ENCODE measurements at regions not wholly inside any gene's neighbourhood (a gene's known extent, or its start where the extent isn't known, plus 50 kb on each side); places are given as distances from the start of the nearest gene placed in this dataset.
"Not testable (repeated sequence)": the region's sequence is repeated elsewhere in the genome, so short reads cannot be mapped to it uniquely, and the experiment has no call there.

GRCh38 chr9:25461416-25461815, 216.8 kb downstream of the TUSC1 start:
- DNase-seq, result no peak

GRCh38 chr9:25453875-25454274, 224.4 kb downstream of the TUSC1 start:
- DNase-seq, result no peak

- DNase-seq, result no peak
Measured at GRCh38 chr9:25449503-25449902, 228.7 kb downstream of the TUSC1 start.

DNA sequence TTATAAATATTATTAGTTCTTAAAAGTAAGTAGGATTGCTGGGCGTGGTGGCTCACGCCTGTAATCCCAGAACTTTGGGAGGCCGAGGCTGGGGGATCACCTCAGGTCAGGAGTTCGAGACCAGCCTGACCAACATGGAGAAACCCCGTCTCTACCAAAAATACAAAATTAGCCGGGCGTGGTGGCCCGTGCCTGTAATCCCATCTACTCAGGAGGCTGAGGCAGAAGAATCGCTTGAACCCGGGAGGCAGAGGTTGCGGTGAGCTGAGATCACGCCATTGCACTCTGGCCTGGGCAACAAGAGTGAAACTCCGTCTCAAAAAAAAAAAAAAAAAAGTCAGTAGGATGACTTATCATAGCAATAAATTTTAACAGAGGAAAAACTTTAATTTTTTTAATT, 232.5 kb downstream of the TUSC1 start:
- not testable (repeated sequence) for DNase-seq

GRCh38 chr9:25442526-25442925, 235.7 kb downstream of the TUSC1 start:
- peak; percentile 37 for DNase-seq

DNA sequence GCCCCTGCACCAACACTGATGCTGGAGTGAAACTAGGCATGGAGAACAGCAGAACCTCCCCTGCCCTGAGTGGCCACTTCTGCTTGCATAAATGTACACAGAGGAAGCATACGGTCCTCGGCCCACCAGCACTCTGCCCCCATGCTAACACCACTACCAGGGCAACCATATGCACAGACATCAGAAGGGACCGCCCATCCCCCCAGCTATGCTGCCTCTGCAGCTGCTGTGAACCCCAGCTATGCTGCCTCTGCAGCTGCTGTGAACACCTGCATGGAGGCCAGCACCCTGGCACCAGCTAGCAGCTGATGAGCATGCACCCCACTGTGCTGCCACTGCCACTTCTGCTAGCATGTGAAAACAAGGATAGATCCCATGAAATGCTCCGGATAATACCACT, 250.3 kb downstream of the TUSC1 start:
- no peak for DNase-seq

DNA sequence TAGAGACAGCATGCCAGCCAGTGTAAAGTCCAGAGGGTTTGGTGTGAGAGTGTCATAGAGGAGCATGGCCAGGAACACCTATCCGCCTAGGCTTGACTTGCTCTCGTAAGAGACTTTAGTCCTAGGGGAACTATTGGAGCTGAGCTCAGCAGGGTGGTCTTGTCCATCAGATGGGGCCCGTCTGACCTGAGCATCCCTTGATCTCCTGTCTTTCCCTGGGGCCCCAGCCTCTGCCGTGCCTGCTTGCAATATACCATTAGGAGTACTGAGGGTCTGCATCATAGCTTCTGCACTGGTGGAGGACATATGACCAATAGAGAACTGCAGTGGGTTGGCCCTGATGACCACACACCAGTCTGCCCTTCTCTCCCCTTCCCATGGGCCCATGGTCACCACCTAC, 251.0 kb downstream of the TUSC1 start:
- DNase-seq, result no peak

- no peak for DNase-seq
Measured at GRCh38 chr9:25421560-25421959, 256.7 kb downstream of the TUSC1 start.

DNA sequence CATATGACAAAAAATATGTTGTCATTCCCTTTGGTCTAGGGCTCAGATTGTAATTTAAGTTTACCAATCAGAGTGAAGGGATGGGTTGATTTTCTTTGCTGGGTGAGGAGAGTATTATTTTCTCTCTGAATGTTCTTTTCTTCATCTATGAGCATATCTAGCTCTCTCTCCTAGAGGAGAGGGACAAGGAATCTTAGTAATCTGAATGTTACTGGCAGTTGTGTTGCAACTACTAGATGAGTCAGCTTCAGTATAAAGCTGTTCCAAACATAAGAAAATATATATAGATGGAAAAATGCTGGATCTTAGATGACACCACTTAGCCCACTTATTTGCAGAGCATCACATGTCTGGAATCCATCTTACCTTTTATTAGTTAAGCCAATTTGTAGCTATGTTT, 259.3 kb downstream of the TUSC1 start:
- DNase-seq, result no peak

DNA sequence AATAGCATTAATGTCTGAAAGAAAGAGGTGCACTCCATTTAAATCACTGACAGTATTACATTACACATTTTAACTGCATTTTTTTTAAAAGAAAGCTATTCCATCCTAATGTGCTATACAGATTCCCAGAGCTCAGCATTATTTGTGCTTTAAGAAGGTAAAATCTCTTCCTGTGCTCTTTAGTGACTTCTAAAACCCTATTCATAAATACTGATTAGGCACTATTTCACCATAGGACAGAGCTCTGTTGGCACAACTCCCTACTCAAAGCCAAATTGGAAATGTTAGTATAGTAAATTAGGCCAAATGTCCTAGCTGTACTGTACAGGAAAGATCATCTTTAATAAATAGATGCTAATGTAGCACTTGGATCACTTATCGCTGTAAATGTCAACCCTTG, 262.5 kb downstream of the TUSC1 start:
- peak; percentile 4 for DNase-seq

GRCh38 chr9:25412646-25413045, 265.6 kb downstream of the TUSC1 start:
- DNase-seq, result peak; percentile 40

GRCh38 chr9:25397746-25398145, 280.5 kb downstream of the TUSC1 start:
- no peak for DNase-seq

DNA sequence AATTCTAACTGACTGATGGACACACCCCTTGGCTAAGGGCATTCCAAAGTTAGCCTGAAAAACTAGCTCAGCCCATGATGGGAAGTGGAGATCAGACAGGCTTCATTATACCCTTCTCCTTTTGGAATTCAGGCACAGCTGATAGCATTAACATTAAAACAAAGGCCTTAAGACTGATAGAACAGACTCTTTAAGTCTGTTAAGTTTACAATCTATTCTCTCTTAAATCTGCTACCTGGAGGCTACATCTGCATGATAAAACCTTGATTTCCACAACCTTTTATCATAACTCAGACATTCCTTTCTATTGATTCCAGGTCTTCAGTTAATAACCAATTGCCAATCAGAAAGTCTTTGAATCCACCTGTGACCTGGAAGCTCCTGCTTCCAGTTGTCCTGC, 281.4 kb downstream of the TUSC1 start:
- no peak for DNase-seq

GRCh38 chr9:25381141-25381540, 297.1 kb downstream of the TUSC1 start:
- DNase-seq, result no peak

- DNase-seq, result no peak
Measured at GRCh38 chr9:25377039-25377438, 301.2 kb downstream of the TUSC1 start.

GRCh38 chr9:25374281-25374680, 304.0 kb downstream of the TUSC1 start:
- no peak for DNase-seq

GRCh38 chr9:25366906-25367305, 311.3 kb downstream of the TUSC1 start:
- no peak for DNase-seq

DNA sequence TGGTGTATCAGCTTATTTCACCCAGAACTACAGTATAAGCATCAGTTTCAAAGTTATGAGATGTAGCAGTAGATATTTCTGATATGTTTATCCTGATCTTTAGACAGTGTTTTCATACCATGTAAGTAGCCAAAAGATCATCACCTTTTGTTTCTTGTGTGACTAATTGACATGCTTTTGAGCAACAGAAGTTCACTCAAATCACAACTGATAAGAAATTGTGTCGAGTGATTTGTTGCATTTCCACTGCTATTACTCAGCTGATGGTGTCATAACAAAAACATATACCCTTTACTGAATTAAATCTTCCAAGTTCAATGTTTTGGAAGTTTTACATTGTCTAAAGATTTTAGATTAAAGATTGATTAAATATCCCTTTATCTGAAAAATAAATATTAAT, 324.5 kb downstream of the TUSC1 start:
- DNase-seq, result no peak

DNA sequence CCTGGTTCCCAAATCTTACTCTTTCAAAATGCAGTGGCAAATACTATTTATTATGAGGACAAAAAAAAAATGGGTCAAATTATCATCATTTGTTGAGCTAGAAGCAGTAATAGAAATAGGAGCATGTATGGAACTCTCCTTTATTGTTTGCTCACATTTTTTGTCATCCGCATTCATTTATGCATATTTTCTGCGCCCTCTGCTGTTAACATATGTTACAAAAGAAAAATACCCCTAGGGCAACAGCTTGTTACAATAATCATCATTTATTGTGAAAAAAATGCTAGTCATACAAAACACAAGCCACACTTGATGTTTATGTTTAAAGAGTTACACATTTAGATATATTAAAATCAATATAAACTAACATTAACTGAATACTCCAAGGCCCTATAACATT, 328.2 kb downstream of the TUSC1 start:
- DNase-seq, result no peak

- no peak for DNase-seq
Measured at GRCh38 chr9:25322142-25322541, 356.1 kb downstream of the TUSC1 start.

- no peak for DNase-seq
Measured at GRCh38 chr9:25310961-25311360, 367.3 kb downstream of the TUSC1 start.

GRCh38 chr9:25308549-25308948, 369.7 kb downstream of the TUSC1 start:
- DNase-seq, result no peak

DNA sequence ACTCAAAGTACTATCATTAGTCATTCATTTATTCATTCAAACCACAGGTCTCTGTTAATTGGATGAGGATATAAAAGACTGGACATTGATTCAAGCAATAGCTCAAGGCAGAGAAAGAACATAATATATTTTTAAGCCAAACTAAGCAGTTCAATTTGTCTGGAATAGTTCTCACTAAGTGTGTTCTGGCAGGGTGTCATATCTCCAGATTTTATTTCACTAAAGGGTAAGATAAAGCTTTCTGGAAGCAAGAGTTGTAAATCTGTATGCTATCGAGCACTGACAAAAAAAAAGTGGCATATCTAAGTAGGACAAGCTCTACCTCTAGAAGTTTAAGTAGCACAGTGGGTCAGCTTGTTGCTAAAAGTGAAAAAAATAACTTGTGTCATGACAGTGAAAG, 375.6 kb downstream of the TUSC1 start:
- DNase-seq, result no peak

DNA sequence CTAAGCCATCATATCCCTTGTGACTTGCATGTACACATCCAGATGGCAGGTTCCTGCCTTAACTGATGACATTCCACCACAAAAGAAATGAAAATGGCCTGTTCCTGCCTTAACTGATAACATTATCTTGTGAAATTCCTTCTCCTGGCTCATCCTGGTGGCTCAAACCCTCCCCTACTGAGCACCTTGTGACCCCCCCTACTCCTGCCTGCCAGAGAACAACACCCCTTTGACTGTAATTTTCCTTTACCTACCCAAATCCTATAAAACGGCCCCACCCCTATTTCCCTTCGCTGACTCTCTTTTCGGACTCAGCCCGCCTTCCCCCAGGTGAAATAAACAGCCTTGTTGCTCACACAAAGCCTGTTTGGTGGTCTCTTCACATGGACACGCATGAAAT, 390.0 kb downstream of the TUSC1 start:
- not testable (repeated sequence) for DNase-seq

- DNase-seq, result peak; percentile 42
Measured at GRCh38 chr9:25284365-25284764, 393.9 kb downstream of the TUSC1 start.

Measured in renal pelvis (tissue), 1 donor.